NT2/D1 (cell line): ENCODE measurements at regions not wholly inside any gene's neighbourhood (a gene's known extent, or its start where the extent isn't known, plus 50 kb on each side); places are given as distances from the start of the nearest gene placed in this dataset.

Source experiments
- SUZ12 ChIP-seq: IDR thresholded peaks from 2 replicates; pipeline ENCODE4 v1.6.1; 2011; ENCODE audit not compliant: insufficient read length, insufficient read depth; ENCODE audit errors: extremely low read depth
- YY1 ChIP-seq: IDR thresholded peaks from 2 replicates; pipeline ENCODE4 v1.6.1; 2011; ENCODE audit not compliant: insufficient read length, insufficient read depth
- ZNF274 ChIP-seq: IDR thresholded peaks from 2 replicates; pipeline ENCODE4 v1.6.1; 2011; ENCODE audit warnings: mild to moderate bottlenecking, low read depth, low read length

- TF ChIP-seq ZNF274 (no peak), YY1 (no peak), SUZ12 (no peak)
These were observed 375.5 kb downstream of the TLE1 start for GRCh38 chr9:81313877-81314276.
